Panc1 (cell line): ENCODE measurements at regions not wholly inside any gene's neighbourhood (a gene's known extent, or its start where the extent isn't known, plus 50 kb on each side); places are given as distances from the start of the nearest gene placed in this dataset.

Experiments used
- ATAC-seq: fragments of 200-7000 bp; cut with Tn5 transposase; 2 replicates; pipeline ENCODE4 v1.9.1; 2020; ENCODE audit warnings: mild to moderate bottlenecking, moderate library complexity
- BruUV-seq: library from RNA; stranded (reverse); fragments of 400-500 nt; replicated peaks from 2 replicates; lab custom pipeline; 2021; lab: Mats Ljungman, UMichigan
- CTCF ChIA-PET: fragments of 300-600 bp; sonication (Branson Sonifier 250); formaldehyde crosslinking; loops from one replicate; lab custom pipeline; 2022; ENCODE audit warnings: antibody characterized with exemption; lab: Charles Lee
- POLR2A ChIA-PET: fragments of 300-600 bp; sonication (Branson Sonifier 250); formaldehyde crosslinking; loops from one replicate; lab custom pipeline; 2022; ENCODE audit warnings: antibody characterized with exemption; lab: Charles Lee
- DNase-seq: peaks from one replicate; pipeline ENCODE4 v3.0.0-alpha.2; 2010; ENCODE audit warnings: low read depth, low spot score
- H3K27ac ChIP-seq: 2 replicates; pipeline ENCODE4 v1.5.1; 2011; ENCODE audit warnings: mild to moderate bottlenecking, low read length, inconsistent platforms
- H3K27me3 ChIP-seq: fragments of 200-500 bp; sonication (Bioruptor generic); 2 replicates; pipeline ENCODE4 v1.6.0; 2014; ENCODE audit warnings: low read length, inconsistent platforms; ENCODE audit not compliant: control insufficient read depth, insufficient read depth
- H3K36me3 ChIP-seq: fragments of 200-500 bp; sonication (Bioruptor generic); 2 replicates; pipeline ENCODE4 v1.5.1; 2014; ENCODE audit warnings: inconsistent platforms, mild to moderate bottlenecking, low read length, moderate library complexity; ENCODE audit not compliant: control insufficient read depth, insufficient read depth
- H3K4me1 ChIP-seq: 2 replicates; pipeline ENCODE4 v1.5.1; 2011; ENCODE audit warnings: inconsistent platforms, mild to moderate bottlenecking, low read length, moderate library complexity; ENCODE audit not compliant: control insufficient read depth, insufficient read depth
- H3K4me3 ChIP-seq, 2 experiments: 2 replicates each; pipeline ENCODE4 v1.5.1; 2011 to 2012; ENCODE audit warnings: low read depth in 2 of 2, low read length in 2 of 2, mild to moderate bottlenecking in 2 of 2, inconsistent platforms in 1 of 2, moderate library complexity in 1 of 2
- H3K9me3 ChIP-seq: fragments of 200-500 bp; sonication (Bioruptor generic); 2 replicates; pipeline ENCODE4 v1.5.1; 2014; ENCODE audit warnings: low read depth, mild to moderate bottlenecking, inconsistent platforms, low read length, moderate library complexity; ENCODE audit not compliant: control insufficient read depth, insufficient read depth
- POLR2AphosphoS5 ChIP-seq: IDR thresholded peaks from 2 replicates; pipeline ENCODE4 v1.6.1; 2012; ENCODE audit warnings: mild to moderate bottlenecking, low read depth, low read length, moderate library complexity
- SIN3A ChIP-seq: IDR thresholded peaks from 2 replicates; pipeline ENCODE4 v1.6.1; 2012; ENCODE audit warnings: low read depth, mild to moderate bottlenecking, low read length, moderate library complexity, borderline replicate concordance; ENCODE audit not compliant: insufficient read depth
- TCF7L2 ChIP-seq: IDR thresholded peaks from 2 replicates; pipeline ENCODE4 v1.6.1; 2011; ENCODE audit warnings: mild to moderate bottlenecking, low read depth, low read length, inconsistent platforms
- in situ Hi-C: cut with HindIII; loops from 2 replicates; pipeline ENCODE4 v1.10.0; 2016; ENCODE audit warnings: low sequenced_read_pairs, low pct_unique_long_range_greater_than_20kb
- intact Hi-C: fragments of 100-400 bp; cut with micrococcal nuclease; formaldehyde crosslinking; loops from one replicate; pipeline ENCODE4 v1.10.0; 2022; ENCODE audit not compliant: unreplicated experiment
- TF ChIP-seq, protein P1 (sequence below): fragments of 450-650 bp; IDR thresholded peaks from 2 replicates; pipeline ENCODE4 v1.5.1; 2017; ENCODE audit warnings: mild to moderate bottlenecking
- TF ChIP-seq, protein P2 (sequence below), 2 experiments: IDR thresholded peaks; 2 replicates each; pipeline ENCODE4 v1.6.1; 2011 to 2012; ENCODE audit warnings: low read depth in 2 of 2, control low read depth in 1 of 2, low read length in 1 of 2, mild to moderate bottlenecking in 1 of 2, moderate library complexity in 1 of 2; ENCODE audit not compliant: insufficient read depth in 1 of 2

DNA sequence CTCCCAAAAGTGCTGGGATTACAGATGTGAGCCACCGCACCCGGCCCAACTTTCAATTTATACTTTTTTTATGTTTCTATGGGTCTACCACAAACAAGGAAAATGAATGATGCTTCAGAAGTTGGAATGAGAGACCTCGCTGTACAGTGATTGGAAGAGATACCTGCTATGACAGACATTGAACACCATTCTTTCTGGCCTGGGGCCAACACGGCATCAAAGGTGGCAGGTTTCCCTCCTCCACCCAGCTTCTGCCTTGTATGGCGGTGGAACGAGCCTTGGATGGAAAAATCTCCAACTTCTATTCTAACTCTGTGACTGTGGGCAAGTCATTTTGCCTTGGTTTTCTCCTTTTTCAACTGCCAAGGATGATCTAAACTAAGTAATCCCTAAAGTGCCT, 117.8 kb upstream of the FAM174B start:
- no peak for TF ChIP-seq POLR2AphosphoS5
- TF ChIP-seq TCF7L2, result no peak
- TF ChIP-seq, protein P1, sequence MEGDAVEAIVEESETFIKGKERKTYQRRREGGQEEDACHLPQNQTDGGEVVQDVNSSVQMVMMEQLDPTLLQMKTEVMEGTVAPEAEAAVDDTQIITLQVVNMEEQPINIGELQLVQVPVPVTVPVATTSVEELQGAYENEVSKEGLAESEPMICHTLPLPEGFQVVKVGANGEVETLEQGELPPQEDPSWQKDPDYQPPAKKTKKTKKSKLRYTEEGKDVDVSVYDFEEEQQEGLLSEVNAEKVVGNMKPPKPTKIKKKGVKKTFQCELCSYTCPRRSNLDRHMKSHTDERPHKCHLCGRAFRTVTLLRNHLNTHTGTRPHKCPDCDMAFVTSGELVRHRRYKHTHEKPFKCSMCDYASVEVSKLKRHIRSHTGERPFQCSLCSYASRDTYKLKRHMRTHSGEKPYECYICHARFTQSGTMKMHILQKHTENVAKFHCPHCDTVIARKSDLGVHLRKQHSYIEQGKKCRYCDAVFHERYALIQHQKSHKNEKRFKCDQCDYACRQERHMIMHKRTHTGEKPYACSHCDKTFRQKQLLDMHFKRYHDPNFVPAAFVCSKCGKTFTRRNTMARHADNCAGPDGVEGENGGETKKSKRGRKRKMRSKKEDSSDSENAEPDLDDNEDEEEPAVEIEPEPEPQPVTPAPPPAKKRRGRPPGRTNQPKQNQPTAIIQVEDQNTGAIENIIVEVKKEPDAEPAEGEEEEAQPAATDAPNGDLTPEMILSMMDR, result no peak
- TF ChIP-seq SIN3A, result no peak
- TF ChIP-seq, protein P2, sequence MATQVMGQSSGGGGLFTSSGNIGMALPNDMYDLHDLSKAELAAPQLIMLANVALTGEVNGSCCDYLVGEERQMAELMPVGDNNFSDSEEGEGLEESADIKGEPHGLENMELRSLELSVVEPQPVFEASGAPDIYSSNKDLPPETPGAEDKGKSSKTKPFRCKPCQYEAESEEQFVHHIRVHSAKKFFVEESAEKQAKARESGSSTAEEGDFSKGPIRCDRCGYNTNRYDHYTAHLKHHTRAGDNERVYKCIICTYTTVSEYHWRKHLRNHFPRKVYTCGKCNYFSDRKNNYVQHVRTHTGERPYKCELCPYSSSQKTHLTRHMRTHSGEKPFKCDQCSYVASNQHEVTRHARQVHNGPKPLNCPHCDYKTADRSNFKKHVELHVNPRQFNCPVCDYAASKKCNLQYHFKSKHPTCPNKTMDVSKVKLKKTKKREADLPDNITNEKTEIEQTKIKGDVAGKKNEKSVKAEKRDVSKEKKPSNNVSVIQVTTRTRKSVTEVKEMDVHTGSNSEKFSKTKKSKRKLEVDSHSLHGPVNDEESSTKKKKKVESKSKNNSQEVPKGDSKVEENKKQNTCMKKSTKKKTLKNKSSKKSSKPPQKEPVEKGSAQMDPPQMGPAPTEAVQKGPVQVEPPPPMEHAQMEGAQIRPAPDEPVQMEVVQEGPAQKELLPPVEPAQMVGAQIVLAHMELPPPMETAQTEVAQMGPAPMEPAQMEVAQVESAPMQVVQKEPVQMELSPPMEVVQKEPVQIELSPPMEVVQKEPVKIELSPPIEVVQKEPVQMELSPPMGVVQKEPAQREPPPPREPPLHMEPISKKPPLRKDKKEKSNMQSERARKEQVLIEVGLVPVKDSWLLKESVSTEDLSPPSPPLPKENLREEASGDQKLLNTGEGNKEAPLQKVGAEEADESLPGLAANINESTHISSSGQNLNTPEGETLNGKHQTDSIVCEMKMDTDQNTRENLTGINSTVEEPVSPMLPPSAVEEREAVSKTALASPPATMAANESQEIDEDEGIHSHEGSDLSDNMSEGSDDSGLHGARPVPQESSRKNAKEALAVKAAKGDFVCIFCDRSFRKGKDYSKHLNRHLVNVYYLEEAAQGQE (IDR thresholded peaks at IDR 0.05; ENCODE audit: insufficient read depth in 1 of 2, low read depth in 2 of 2, low read length in 1 of 2), result no peak
- ChIA-PET POLR2A (interaction anchor here (0.6 kb wide), 1 partner anchor 113 kb away, joined by 4 read pairs; no protein-coding TSS in a partner anchor), CTCF (interaction anchor here (1.0 kb wide), 1 partner anchor 24 kb away, joined by 3 read pairs; no protein-coding TSS in a partner anchor)
- Histone ChIP-seq H3K4me1 (no peaks in the 10 kb centered on the region), H3K27me3 (no peaks in the 10 kb centered on the region), H3K27ac (no peak overlapping the region), H3K4me3 (no peak overlapping the region), H3K36me3 (no peaks in the 10 kb centered on the region), H3K9me3 (no peaks in the 10 kb centered on the region)
- DNase-seq (no peak), ATAC-seq (no peak)
- intact Hi-C loops, result no loop called here
- no TSS peak for BruUV-seq
- in situ Hi-C loops, result no loop called here

DNA sequence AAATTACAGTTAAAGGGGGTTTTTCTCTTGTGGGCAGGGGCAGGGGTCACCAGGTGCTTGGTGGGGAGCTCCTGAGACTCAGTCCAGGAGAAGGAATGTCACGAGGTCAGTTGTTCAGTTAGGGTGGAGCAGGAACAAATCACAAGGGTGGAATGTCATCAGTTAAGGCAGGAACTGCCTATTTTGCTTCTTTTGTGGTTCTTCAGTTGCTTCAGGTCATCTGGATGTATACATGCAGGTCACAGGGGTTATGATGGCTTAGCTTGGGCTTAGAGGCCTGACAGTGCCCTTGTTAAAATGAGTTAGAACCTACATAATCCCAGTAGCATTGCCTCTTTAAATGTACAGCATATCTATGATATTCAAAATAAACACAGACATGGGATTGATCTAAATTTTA, 120.2 kb upstream of the CHD2 start:
- CTCF ChIA-PET, result no interaction called here
- in situ Hi-C loops, result no loop called here

More for the DNA sequence above, 120.2 kb upstream of the CHD2 start:
- no peak overlapping the region for H3K27ac ChIP-seq
- POLR2A ChIA-PET, result interaction anchor here (0.5 kb wide), 1 partner anchor 24 kb away, joined by 3 read pairs; no protein-coding TSS in a partner anchor
- no TSS peak for BruUV-seq
- no peak overlapping the region for H3K4me3 ChIP-seq
- no peak for DNase-seq
- ATAC-seq, result no peak
- H3K9me3 ChIP-seq, result peaks cover 12% of the 10 kb centered on the region; the same call in 1 of the 2 replicates
- H3K36me3 ChIP-seq, result no peaks in the 10 kb centered on the region
- H3K27me3 ChIP-seq, result no peaks in the 10 kb centered on the region
- intact Hi-C loops, result no loop called here
- TF ChIP-seq, protein P1, result no peak
- TF ChIP-seq, protein P2 (IDR thresholded peaks at IDR 0.05; ENCODE audit: insufficient read depth in 1 of 2, low read depth in 2 of 2, low read length in 1 of 2), result no peak
- TF ChIP-seq POLR2AphosphoS5 (no peak), TCF7L2 (no peak), SIN3A (no peak)
- no peaks in the 10 kb centered on the region for H3K4me1 ChIP-seq
